Esophagus muscularis mucosa (tissue), 4 donors: ENCODE measurements at regions not wholly inside any gene's neighbourhood (a gene's known extent, or its start where the extent isn't known, plus 50 kb on each side); places are given as distances from the start of the nearest gene placed in this dataset.

Source experiments
- EP300 ChIP-seq: sonication (generic); formaldehyde crosslinking; IDR thresholded peaks from one replicate; pipeline ENCODE4 v1.6.1; 2017; ENCODE audit warnings: antibody characterized with exemption
- POLR2A ChIP-seq: fragments of 450-650 bp; IDR thresholded peaks from one replicate; pipeline ENCODE4 v1.6.1; 2017; ENCODE audit warnings: antibody characterized with exemption, moderate library complexity, mild to moderate bottlenecking, low read depth
- POLR2AphosphoS5 ChIP-seq, 2 donors: sonication (generic); formaldehyde crosslinking; IDR thresholded peaks; one replicate each; pipeline ENCODE4 v1.6.1; 2017; ENCODE audit warnings: antibody characterized with exemption in 2 of 2
- TF ChIP-seq, protein P1 (sequence below), 3 experiments: fragments of 200-600 bp in 2 of 3; fragments of 450-650 bp in 1 of 3; sonication (generic) in 2 of 3; IDR thresholded peaks; one replicate each; pipeline ENCODE4 v1.5.1; 2017 to 2019; ENCODE audit warnings: antibody characterized with exemption in 3 of 3, mild to moderate bottlenecking in 2 of 3, moderate library complexity in 1 of 3

DNA sequence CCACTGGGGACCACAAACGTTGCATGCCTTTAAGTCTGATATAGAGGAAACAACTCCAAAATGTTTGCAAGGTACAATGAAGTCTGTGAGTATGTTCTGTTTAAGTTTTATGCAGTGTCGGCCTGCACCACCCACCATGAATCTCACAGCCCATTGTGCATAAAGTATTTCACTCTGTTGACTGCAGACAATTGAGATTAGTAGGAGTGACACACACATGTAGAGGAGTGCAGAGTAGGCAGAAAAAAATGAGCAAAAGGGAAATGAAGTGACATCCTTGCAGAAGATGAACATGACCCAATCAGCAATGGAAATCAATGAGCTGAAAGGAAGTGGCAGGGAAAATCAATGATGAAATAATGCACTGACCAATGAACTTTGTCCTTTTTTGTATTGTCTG, 315.6 kb upstream of the PTPRD start:
- TF ChIP-seq, protein P1, sequence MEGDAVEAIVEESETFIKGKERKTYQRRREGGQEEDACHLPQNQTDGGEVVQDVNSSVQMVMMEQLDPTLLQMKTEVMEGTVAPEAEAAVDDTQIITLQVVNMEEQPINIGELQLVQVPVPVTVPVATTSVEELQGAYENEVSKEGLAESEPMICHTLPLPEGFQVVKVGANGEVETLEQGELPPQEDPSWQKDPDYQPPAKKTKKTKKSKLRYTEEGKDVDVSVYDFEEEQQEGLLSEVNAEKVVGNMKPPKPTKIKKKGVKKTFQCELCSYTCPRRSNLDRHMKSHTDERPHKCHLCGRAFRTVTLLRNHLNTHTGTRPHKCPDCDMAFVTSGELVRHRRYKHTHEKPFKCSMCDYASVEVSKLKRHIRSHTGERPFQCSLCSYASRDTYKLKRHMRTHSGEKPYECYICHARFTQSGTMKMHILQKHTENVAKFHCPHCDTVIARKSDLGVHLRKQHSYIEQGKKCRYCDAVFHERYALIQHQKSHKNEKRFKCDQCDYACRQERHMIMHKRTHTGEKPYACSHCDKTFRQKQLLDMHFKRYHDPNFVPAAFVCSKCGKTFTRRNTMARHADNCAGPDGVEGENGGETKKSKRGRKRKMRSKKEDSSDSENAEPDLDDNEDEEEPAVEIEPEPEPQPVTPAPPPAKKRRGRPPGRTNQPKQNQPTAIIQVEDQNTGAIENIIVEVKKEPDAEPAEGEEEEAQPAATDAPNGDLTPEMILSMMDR (IDR thresholded peaks at IDR 0.05): no peak
- TF ChIP-seq POLR2AphosphoS5 (IDR thresholded peaks at IDR 0.05) (no peak), POLR2A (no peak), EP300 (no peak)
